Kidney capillary endothelial cell (primary cell): ENCODE measurements at regions not wholly inside any gene's neighbourhood (a gene's known extent, or its start where the extent isn't known, plus 50 kb on each side); places are given as distances from the start of the nearest gene placed in this dataset.
"Not testable (repeated sequence)": the region's sequence is repeated elsewhere in the genome, so short reads cannot be mapped to it uniquely, and the experiment has no call there.

ENCODE experiments used
- DNase-seq: peaks from one replicate; pipeline ENCODE4 v3.0.0-alpha.2; 2018; ENCODE audit warnings: low spot score

DNA sequence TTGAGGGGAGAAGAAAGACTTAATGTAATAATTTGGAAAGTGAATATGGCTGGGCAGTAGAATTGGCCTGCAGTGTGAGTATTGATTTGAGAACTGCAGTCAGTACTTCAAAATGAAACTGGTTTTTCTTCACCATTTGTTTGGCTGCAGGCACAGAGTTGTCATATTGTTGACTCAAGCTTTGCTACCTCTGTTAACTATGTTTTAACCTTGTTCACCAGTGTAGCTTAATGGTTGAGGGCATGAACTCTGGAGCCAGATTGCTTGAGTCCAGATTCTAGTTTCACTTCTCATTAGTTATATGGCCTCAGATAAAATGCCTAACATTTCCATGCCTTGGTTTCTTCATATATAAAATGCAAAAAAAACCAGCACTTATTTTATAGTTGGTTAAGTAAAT is 64.1 kb downstream of the CFAP44 start:
- no peak for DNase-seq

DNA sequence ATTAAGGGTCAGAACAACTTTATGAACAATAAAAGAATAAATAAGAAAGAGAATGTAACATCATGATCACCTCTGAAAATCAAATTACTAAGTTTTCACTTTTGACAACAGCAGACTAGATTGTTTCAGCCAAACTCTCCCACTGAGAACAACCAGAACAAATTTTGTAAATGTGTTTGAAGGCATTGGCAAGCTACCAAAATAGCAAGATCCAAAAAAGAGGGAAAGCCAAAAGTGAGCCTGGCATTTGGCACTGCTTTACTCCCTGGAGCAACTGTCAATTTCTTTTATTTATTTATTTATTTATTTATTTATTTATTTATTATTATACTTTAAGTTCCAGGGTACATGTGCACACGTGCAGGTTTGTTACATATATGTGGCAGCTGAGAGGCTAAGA is 67.2 kb downstream of the CFAP44 start:
- no peak for DNase-seq

DNA sequence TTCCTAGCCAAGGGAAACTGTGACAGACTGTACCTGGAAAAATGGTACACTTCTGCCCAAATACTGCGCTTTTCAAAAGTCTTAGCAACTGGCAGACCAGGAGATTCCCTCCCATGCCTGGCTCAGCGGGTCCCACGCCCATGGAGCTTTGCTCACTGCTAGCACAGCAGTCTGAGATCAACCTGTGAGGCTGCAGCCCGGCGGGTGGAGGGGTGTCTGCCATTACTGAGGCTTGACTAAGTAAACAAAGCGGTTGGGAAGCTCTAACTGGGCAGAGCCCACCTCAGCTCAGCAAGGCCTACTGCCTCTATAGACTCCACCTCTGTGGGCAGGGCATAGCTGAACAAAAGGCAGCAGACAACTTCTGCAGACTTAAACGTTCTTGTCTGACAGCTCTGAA is 74.5 kb downstream of the CFAP44 start:
- DNase-seq = not testable (repeated sequence)

DNA sequence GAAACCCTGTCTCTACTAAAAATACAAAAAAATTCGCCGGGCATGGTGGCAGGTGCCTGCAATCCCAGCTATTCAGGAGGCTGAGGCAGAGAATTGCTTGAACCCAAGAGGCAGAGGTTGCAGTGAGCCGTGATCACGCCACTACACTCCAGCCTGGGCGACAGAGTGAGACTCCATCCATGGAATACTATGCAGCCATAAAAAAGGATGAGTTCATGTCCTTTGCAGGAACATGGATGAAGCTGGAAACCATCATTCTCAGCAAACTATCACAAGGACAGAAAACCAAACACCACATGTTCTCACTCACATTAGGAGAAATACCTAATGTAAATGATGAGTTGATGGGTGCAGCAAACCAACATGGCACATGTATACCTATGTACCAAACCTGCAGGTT is 86.0 kb downstream of the CFAP44 start:
- DNase-seq = not testable (repeated sequence)

DNA sequence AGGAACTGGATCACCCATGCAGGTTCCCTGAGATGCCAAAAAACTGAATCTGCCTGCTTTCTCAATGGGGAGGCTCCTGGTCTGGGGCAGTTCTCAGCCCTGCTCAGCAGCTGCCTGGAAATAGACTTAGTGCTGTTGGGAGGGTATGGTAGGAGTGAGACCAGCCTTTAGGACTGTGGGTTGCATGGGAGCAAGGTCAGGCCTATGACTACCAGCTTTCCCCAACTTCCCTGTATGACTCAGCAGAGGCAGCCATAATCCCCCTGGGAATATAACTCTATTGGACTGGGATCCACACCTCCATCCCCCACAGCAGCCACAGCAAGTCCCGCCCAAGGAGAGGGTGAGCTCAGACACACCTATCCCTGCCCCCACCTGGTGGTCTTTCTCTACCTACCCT is 87.0 kb downstream of the CFAP44 start:
- DNase-seq = peak; percentile 8

DNA sequence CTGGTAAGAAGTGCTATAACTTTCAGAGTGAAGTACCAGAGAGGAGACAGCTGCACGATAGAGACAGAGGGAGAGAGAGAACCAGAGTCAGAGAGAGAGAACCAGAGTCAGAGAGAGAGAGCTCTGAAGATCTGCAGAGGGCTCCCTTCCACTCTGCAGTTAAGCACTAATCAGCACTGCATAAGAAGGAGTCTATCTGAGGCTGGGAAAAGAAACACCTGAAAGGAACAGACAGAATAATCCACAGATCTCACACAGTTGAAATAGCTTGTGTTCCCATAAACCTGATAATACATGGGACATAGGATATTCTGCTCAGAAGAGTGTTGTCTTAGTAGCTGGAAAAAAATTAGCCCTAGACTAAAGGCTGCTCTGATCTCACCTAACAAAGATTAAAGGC is 87.6 kb downstream of the CFAP44 start:
- DNase-seq = no peak

DNA sequence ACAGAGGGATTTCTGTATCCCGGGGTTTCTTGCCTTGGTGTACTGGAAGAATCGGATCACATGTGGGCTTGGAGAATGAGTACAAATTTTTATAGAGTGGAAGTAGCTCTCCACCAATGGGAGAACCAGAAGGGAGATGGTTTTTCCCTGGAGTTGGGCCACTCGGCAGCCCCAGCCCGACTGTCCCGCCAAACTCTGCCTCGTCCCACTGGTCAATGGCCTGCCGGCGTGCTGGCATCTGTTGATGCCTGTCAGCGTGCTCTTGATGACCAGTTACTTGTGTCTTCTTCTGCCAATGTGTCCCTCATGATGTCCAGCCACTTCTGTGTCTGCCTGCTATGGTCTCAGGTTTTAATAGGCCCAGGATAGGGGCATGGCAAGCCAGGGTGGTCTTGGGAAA is 100.5 kb downstream of the CFAP44 start:
- no peak for DNase-seq

DNA sequence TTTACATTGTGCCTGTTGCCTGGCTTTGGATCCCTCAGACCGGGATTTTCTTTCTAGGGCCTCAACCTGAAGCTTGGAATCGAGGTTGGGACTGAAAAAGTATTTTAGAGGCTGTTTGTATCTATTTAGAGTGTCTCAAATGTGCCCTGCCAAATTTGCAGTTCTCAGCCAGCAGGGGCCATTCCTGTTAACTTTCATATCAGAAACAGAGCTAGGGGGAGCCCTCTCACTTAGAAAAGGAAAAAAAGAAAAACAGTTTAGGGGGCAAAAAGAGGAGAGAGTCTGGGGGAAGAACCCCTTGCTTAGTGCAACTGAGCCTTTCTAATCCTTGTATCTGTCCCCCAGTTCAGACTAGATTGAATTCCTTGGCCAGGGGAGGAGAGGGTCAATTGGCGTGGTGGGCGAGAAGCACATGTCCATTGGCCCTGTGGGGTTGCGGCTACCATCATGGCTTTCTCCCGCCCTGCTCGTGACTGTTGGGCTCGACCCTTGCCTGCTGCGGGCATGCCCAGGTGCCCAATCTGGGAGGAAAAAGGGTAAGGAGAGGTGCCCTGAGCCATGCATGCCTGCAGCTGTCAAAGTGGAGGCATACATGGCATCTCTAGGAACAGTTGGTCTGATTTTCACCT is 101.6 kb downstream of the CFAP44 start:
- DNase-seq = no peak
